ENCODE measurements at regions not wholly inside any gene's neighbourhood (a gene's known extent, or its start where the extent isn't known, plus 50 kb on each side); places are given as distances from the start of the nearest gene placed in this dataset.

GRCh38 chr1:209073879-209074278 is 509.6 kb upstream of the CAMK1G start:
- no peak overlapping the region for H3K4me2 ChIP-seq (replicated peaks; ENCODE audit: extremely low read depth, low read length, poor library complexity, severe bottlenecking)
- peak overlapping the region in 1 of 7 donors; percentile 15 for H3K27ac Mint-ChIP-seq
- H2AFZ ChIP-seq (ENCODE audit: insufficient read depth, low read depth, low read length, poor library complexity, severe bottlenecking) = no peak overlapping the region
- H3K27ac ChIP-seq (ENCODE audit: low read depth in 1 of 2, low read length in 2 of 2) = no peak overlapping the region
- H3K4me1 Mint-ChIP-seq = no peaks in the 10 kb centered on the region
- intact Hi-C loops (cut with micrococcal nuclease) = no loop called here
- H4K20me1 ChIP-seq (ENCODE audit: insufficient read depth, low read length) = no peaks in the 10 kb centered on the region
- no peak overlapping the region for H3K4me3 Mint-ChIP-seq
- H3K4me1 ChIP-seq (ENCODE audit: control insufficient read depth in 1 of 2, insufficient read depth in 2 of 2, low read length in 2 of 2) = no peaks in the 10 kb centered on the region
- TF ChIP-seq, protein P1, sequence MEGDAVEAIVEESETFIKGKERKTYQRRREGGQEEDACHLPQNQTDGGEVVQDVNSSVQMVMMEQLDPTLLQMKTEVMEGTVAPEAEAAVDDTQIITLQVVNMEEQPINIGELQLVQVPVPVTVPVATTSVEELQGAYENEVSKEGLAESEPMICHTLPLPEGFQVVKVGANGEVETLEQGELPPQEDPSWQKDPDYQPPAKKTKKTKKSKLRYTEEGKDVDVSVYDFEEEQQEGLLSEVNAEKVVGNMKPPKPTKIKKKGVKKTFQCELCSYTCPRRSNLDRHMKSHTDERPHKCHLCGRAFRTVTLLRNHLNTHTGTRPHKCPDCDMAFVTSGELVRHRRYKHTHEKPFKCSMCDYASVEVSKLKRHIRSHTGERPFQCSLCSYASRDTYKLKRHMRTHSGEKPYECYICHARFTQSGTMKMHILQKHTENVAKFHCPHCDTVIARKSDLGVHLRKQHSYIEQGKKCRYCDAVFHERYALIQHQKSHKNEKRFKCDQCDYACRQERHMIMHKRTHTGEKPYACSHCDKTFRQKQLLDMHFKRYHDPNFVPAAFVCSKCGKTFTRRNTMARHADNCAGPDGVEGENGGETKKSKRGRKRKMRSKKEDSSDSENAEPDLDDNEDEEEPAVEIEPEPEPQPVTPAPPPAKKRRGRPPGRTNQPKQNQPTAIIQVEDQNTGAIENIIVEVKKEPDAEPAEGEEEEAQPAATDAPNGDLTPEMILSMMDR (IDR thresholded peaks at IDR 0.05) = no peak
- H3K9ac ChIP-seq (ENCODE audit: insufficient read depth, low read length, poor library complexity, severe bottlenecking) = no peak overlapping the region
- H3K79me2 ChIP-seq (ENCODE audit: insufficient read depth, low read length) = no peaks in the 10 kb centered on the region
- H3K9me3 ChIP-seq (replicated peaks in 1 of 2; ENCODE audit: control insufficient read depth in 1 of 2, insufficient read depth in 1 of 2, low read length in 2 of 2) = no peaks in the 10 kb centered on the region
- peaks cover 0 to 2% (median 0%) of the 10 kb centered on the region in 7 donors for H3K9me3 Mint-ChIP-seq
- DNase-seq = no peak
- H3K27me3 ChIP-seq (ENCODE audit: control insufficient read depth in 2 of 2, insufficient read depth in 2 of 2, low read length in 2 of 2) = no peaks in the 10 kb centered on the region
- peaks cover 0 to 2% (median 1%) of the 10 kb centered on the region in 3 donors for H3K27me3 Mint-ChIP-seq (ENCODE audit: low read depth in 3 of 3)
- no peaks in the 10 kb centered on the region for H3K36me3 Mint-ChIP-seq
- no peaks in the 10 kb centered on the region for H3K36me3 ChIP-seq (replicated peaks in 1 of 2; ENCODE audit: control insufficient read depth in 1 of 2, insufficient read depth in 2 of 2, low read length in 2 of 2)
- H3K4me3 ChIP-seq (replicated peaks in 1 of 3; ENCODE audit: low read depth in 2 of 3, low read length in 3 of 3) = no peak overlapping the region

- Mint-ChIP-seq H3K27ac (no peak overlapping the region), H3K9me3 (peaks cover 0 to 2% (median 0%) of the 10 kb centered on the region in 7 donors), H3K27me3 (ENCODE audit: low read depth in 3 of 3) (peaks cover 0 to 2% (median 1%) of the 10 kb centered on the region in 3 donors), H3K4me3 (no peak overlapping the region), H3K4me1 (no peaks in the 10 kb centered on the region), H3K36me3 (no peaks in the 10 kb centered on the region)
- TF ChIP-seq, protein P1 (IDR thresholded peaks at IDR 0.05) = no peak
- Histone ChIP-seq H3K79me2 (ENCODE audit: insufficient read depth, low read length) (no peaks in the 10 kb centered on the region), H3K4me1 (ENCODE audit: control insufficient read depth in 1 of 2, insufficient read depth in 2 of 2, low read length in 2 of 2) (no peaks in the 10 kb centered on the region), H2AFZ (ENCODE audit: insufficient read depth, low read depth, low read length, poor library complexity, severe bottlenecking) (no peak overlapping the region), H4K20me1 (ENCODE audit: insufficient read depth, low read length) (no peaks in the 10 kb centered on the region), H3K9ac (ENCODE audit: insufficient read depth, low read length, poor library complexity, severe bottlenecking) (no peak overlapping the region), H3K27me3 (ENCODE audit: control insufficient read depth in 2 of 2, insufficient read depth in 2 of 2, low read length in 2 of 2) (no peaks in the 10 kb centered on the region), H3K36me3 (replicated peaks in 1 of 2; ENCODE audit: control insufficient read depth in 1 of 2, insufficient read depth in 2 of 2, low read length in 2 of 2) (no peaks in the 10 kb centered on the region), H3K4me2 (replicated peaks; ENCODE audit: extremely low read depth, low read length, poor library complexity, severe bottlenecking) (no peak overlapping the region), H3K9me3 (replicated peaks in 1 of 2; ENCODE audit: control insufficient read depth in 1 of 2, insufficient read depth in 1 of 2, low read length in 2 of 2) (no peaks in the 10 kb centered on the region), H3K27ac (ENCODE audit: low read depth in 1 of 2, low read length in 2 of 2) (no peak overlapping the region), H3K4me3 (replicated peaks in 1 of 3; ENCODE audit: low read depth in 2 of 3, low read length in 3 of 3) (no peak overlapping the region)
- no peak for DNase-seq
- intact Hi-C loops (cut with micrococcal nuclease) = no loop called here
Measured at GRCh38 chr1:209074575-209075250, 508.8 kb upstream of the CAMK1G start.
